Sigmoid colon (tissue), 6 donors: ENCODE measurements at regions not wholly inside any gene's neighbourhood (a gene's known extent, or its start where the extent isn't known, plus 50 kb on each side); places are given as distances from the start of the nearest gene placed in this dataset.

Experiments used
- DNase-seq: peaks from one replicate; pipeline ENCODE4 v3.0.0-alpha.2; 2019
- H3K27ac ChIP-seq, 4 donors: fragments of 200-600 bp; sonication (generic); one replicate each; pipeline ENCODE4 v1.5.1; 2016 to 2019; ENCODE audit warnings: mild to moderate bottlenecking in 1 of 4
- H3K27me3 ChIP-seq, 3 donors: fragments of 200-600 bp; sonication (generic); one replicate each; pipeline ENCODE4 v1.5.1; 2019; ENCODE audit warnings: mild to moderate bottlenecking in 1 of 3
- H3K36me3 ChIP-seq, 4 donors: fragments of 200-600 bp; sonication (generic); one replicate each; pipeline ENCODE4 v1.5.1; 2016 to 2019
- H3K4me1 ChIP-seq, 4 donors: fragments of 200-600 bp; sonication (generic); one replicate each; pipeline ENCODE4 v1.5.1; 2017 to 2019
- H3K4me3 ChIP-seq, 4 donors: fragments of 200-600 bp; sonication (generic); one replicate each; pipeline ENCODE4 v1.5.1; 2017 to 2019; ENCODE audit warnings: mild to moderate bottlenecking in 2 of 4, moderate library complexity in 1 of 4
- H3K9me3 ChIP-seq, 4 donors: fragments of 200-600 bp in 3 of 4; sonication (generic) in 3 of 4; one replicate each; pipeline versions ENCODE4 v1.5.1 to v1.6.1; 2013 to 2019
- EP300 ChIP-seq, 4 donors: sonication (generic); formaldehyde crosslinking; IDR thresholded peaks; one replicate each; pipeline ENCODE4 v1.6.1; 2017; ENCODE audit warnings: antibody characterized with exemption in 4 of 4
- POLR2A ChIP-seq, 2 donors: fragments of 450-650 bp; IDR thresholded peaks; one replicate each; pipeline ENCODE4 v1.6.1; 2016; ENCODE audit warnings: antibody characterized with exemption in 2 of 2, mild to moderate bottlenecking in 2 of 2, moderate library complexity in 2 of 2
- POLR2AphosphoS5 ChIP-seq, 4 donors: sonication (generic); formaldehyde crosslinking; IDR thresholded peaks; one replicate each; pipeline ENCODE4 v1.6.1; 2017; ENCODE audit warnings: antibody characterized with exemption in 4 of 4
- WGBS, 2 donors: extraction: QIAGEN DNeasy Blood & Tissue Kit; methylation state at CpG; one replicate each; pipeline ENCODE4 v1.1.7; 2013; 5-methylcytosine and 5-hydroxymethylcytosine counted together
- intact Hi-C: fragments of 100-400 bp; cut with DNase I; formaldehyde crosslinking; loops from one replicate; pipeline ENCODE4 v1.15.1; 2023
- TF ChIP-seq, protein P1 (sequence below), 4 experiments: fragments of 450-650 bp in 3 of 4; fragments of 200-600 bp in 1 of 4; IDR thresholded peaks; one replicate each; pipeline ENCODE4 v1.5.1; 2016 to 2019; ENCODE audit warnings: antibody characterized with exemption in 4 of 4, mild to moderate bottlenecking in 3 of 4, moderate library complexity in 2 of 4
- donor health status: healthy with polysubstance abuse.
- donor health status: healthy.

DNA sequence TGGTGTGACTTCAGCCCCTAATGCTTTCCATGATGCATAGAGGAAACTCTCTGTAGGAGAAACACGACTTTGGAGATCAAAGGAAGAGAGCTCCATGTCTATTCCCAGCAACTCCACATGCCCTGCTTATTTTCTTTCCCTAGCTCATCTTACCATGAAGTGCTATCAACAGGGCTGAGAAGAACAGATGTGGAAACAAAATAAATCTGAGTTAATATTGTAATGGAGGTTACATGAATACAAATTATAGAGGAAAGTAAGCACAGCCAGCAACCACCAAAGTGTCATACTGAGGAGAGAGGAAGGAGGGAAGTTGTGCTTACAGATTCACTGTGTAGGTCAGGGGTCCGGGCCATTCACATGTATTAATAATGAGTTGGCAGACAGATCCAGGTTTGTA is 157.5 kb downstream of the RFPL4B start:
- intact Hi-C loops, result loop anchor here (5.0 kb wide), 1 partner anchor 1373 kb away; no protein-coding TSS in a partner anchor
- Histone ChIP-seq H3K36me3 (no peaks in the 10 kb centered on the region), H3K9me3 (no peaks in the 10 kb centered on the region), H3K27me3 (no peaks in the 10 kb centered on the region), H3K27ac (no peak overlapping the region), H3K4me3 (no peak overlapping the region), H3K4me1 (peaks cover 0 to 17% (median 12%) of the 10 kb centered on the region in 4 donors)
- TF ChIP-seq POLR2A (IDR thresholded peaks at IDR 0.05) (no peak), EP300 (IDR thresholded peaks at IDR 0.05) (no peak), POLR2AphosphoS5 (IDR thresholded peaks at IDR 0.05) (no peak)
- TF ChIP-seq, protein P1, sequence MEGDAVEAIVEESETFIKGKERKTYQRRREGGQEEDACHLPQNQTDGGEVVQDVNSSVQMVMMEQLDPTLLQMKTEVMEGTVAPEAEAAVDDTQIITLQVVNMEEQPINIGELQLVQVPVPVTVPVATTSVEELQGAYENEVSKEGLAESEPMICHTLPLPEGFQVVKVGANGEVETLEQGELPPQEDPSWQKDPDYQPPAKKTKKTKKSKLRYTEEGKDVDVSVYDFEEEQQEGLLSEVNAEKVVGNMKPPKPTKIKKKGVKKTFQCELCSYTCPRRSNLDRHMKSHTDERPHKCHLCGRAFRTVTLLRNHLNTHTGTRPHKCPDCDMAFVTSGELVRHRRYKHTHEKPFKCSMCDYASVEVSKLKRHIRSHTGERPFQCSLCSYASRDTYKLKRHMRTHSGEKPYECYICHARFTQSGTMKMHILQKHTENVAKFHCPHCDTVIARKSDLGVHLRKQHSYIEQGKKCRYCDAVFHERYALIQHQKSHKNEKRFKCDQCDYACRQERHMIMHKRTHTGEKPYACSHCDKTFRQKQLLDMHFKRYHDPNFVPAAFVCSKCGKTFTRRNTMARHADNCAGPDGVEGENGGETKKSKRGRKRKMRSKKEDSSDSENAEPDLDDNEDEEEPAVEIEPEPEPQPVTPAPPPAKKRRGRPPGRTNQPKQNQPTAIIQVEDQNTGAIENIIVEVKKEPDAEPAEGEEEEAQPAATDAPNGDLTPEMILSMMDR (IDR thresholded peaks at IDR 0.05), result no peak
- 70 to 73% methylated on average over 2 of the region's 2 CpGs for WGBS, 2 donors
- DNase-seq, result no peak

DNA sequence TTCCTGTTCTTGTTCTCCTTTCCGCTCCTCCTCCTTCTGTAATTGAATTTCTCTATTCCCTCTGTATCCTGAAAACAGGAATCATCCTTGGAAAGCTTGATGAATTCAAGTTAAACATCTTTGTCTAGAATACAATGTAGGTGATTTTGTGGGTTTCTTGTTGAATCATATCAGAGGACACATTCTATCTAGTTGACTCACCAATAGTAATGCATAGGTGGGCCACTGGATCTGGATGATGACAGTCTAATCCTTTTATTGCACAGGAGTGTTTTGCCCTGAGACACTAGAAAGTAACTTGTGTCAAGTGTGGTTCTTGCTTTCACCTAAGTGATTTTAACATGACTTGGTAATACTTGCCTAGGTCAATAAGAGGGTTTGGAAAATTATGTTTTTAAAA is 164.3 kb downstream of the RFPL4B start:
- intact Hi-C loops, result no loop called here
- Histone ChIP-seq H3K36me3 (no peaks in the 10 kb centered on the region), H3K9me3 (no peaks in the 10 kb centered on the region), H3K27ac (no peak overlapping the region), H3K27me3 (no peaks in the 10 kb centered on the region), H3K4me3 (no peak overlapping the region), H3K4me1 (no peaks in the 10 kb centered on the region)
- TF ChIP-seq, protein P1 (IDR thresholded peaks at IDR 0.05), result no peak
- TF ChIP-seq POLR2AphosphoS5 (IDR thresholded peaks at IDR 0.05), result no peak
- TF ChIP-seq POLR2A (IDR thresholded peaks at IDR 0.05), result no peak
- no peak for TF ChIP-seq EP300 (IDR thresholded peaks at IDR 0.05)
- no peak for DNase-seq
- 97% methylated on average over 1 of the region's 1 CpG for WGBS, 2 donors

DNA sequence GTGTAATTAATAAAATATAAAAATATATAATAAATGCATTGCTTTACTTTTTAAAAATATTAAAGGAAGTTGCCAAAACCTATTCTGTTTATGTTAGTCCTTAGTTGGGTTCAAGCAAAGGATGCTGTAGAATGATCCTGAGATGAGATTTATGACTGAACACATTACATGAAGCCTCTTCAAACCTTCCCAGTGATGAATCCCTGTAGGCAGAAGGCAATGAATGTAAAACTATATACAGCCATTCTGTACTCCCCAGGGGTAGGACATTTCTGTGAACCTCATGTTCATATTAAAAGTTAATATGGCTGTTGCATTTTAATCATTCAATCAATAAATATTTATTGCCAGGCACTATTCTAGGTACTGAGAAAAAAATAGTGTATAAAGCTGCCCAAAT is 166.0 kb downstream of the RFPL4B start:
- Histone ChIP-seq H3K27me3 (no peaks in the 10 kb centered on the region), H3K4me3 (no peak overlapping the region), H3K36me3 (no peaks in the 10 kb centered on the region), H3K27ac (no peak overlapping the region), H3K9me3 (no peaks in the 10 kb centered on the region), H3K4me1 (no peaks in the 10 kb centered on the region)
- TF ChIP-seq EP300 (IDR thresholded peaks at IDR 0.05) (no peak), POLR2A (IDR thresholded peaks at IDR 0.05) (no peak), POLR2AphosphoS5 (IDR thresholded peaks at IDR 0.05) (no peak)
- TF ChIP-seq, protein P1 (IDR thresholded peaks at IDR 0.05), result no peak
- no peak for DNase-seq
- intact Hi-C loops, result no loop called here

DNA sequence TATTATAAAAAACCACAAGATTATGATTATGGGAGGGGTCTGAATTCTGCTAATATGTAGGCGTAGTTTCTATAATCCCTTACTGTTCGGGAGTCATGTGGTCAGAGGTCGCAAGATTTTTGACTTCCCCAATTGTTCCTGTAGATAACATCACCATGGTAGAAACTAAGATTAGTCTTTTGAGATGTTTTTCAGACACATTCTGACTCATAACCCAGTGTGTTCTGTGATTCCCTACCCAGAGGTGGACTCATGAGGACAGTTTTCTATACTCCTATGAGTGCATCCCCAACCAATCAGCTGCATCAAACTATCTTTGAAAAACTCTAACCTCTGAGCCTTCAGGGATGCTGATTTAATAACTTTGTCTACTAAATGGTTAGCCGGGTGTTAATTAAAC is 175.5 kb downstream of the RFPL4B start:
- Histone ChIP-seq H3K4me1 (no peaks in the 10 kb centered on the region), H3K4me3 (no peak overlapping the region), H3K36me3 (no peaks in the 10 kb centered on the region), H3K27me3 (no peaks in the 10 kb centered on the region), H3K27ac (no peak overlapping the region), H3K9me3 (no peaks in the 10 kb centered on the region)
- intact Hi-C loops, result no loop called here
- DNase-seq, result no peak
- 80 to 82% methylated on average over 4 of the region's 4 CpGs for WGBS, 2 donors
- TF ChIP-seq, protein P1 (IDR thresholded peaks at IDR 0.05), result no peak
- TF ChIP-seq POLR2AphosphoS5 (IDR thresholded peaks at IDR 0.05) (no peak), EP300 (IDR thresholded peaks at IDR 0.05) (no peak), POLR2A (IDR thresholded peaks at IDR 0.05) (no peak)

DNA sequence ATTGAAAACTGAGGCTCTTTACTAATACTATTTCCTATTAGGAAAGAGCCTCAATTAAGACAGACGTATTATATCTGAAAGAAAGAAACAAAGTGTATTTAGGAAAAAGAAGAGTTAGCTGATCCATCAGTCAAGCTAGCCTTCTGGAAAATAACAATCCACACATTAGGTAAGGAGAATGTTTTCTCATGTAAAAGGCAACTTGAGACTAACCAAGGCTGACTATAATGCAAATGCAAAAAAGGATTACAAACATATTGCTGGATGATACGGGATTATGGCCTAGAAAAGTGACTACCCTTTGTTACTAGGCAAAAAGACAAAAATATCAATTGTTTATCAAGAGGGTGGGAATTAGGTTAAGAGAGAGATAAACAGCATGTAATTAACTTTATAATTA is 176.9 kb downstream of the RFPL4B start:
- 69 to 86% methylated on average over 2 of the region's 2 CpGs for WGBS, 2 donors
- TF ChIP-seq POLR2AphosphoS5 (IDR thresholded peaks at IDR 0.05) (no peak), EP300 (IDR thresholded peaks at IDR 0.05) (no peak), POLR2A (IDR thresholded peaks at IDR 0.05) (no peak)
- TF ChIP-seq, protein P1 (IDR thresholded peaks at IDR 0.05), result no peak
- no peaks in the 10 kb centered on the region for H3K4me1 ChIP-seq

More for the DNA sequence above, 176.9 kb downstream of the RFPL4B start:
- DNase-seq, result no peak
- intact Hi-C loops, result no loop called here
- Histone ChIP-seq H3K36me3 (no peaks in the 10 kb centered on the region), H3K4me3 (no peak overlapping the region), H3K27ac (no peak overlapping the region), H3K27me3 (no peaks in the 10 kb centered on the region), H3K9me3 (no peaks in the 10 kb centered on the region)
